ENCODE measurements at regions not wholly inside any gene's neighbourhood (a gene's known extent, or its start where the extent isn't known, plus 50 kb on each side); places are given as distances from the start of the nearest gene placed in this dataset.
"Not testable (repeated sequence)": the region's sequence is repeated elsewhere in the genome, so short reads cannot be mapped to it uniquely, and the experiment has no call there.

DNA sequence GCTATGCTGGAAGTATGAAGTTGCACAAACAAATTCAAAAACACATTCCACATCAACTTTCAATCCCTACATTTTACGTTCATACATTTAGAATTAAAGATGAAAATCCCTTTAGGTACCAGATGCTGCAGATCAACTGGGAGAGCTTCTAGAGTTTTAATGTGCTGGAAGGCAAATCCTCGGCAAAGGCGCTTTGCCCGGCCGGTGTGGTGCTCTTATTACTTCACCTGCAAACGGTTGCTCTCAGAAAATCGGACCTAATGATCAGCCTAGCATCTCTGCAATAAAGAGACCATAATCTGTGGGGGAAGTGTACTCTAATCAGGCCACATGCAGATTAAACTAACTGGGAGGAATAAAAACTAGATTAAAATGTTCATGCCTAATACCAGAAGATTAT lies 513.8 kb downstream of the ZEB2 start:
- in situ Hi-C loops (cut with MboI; ENCODE audit: low sequenced_read_pairs, unreplicated experiment) = no loop called here
- TF ChIP-seq, protein P1, sequence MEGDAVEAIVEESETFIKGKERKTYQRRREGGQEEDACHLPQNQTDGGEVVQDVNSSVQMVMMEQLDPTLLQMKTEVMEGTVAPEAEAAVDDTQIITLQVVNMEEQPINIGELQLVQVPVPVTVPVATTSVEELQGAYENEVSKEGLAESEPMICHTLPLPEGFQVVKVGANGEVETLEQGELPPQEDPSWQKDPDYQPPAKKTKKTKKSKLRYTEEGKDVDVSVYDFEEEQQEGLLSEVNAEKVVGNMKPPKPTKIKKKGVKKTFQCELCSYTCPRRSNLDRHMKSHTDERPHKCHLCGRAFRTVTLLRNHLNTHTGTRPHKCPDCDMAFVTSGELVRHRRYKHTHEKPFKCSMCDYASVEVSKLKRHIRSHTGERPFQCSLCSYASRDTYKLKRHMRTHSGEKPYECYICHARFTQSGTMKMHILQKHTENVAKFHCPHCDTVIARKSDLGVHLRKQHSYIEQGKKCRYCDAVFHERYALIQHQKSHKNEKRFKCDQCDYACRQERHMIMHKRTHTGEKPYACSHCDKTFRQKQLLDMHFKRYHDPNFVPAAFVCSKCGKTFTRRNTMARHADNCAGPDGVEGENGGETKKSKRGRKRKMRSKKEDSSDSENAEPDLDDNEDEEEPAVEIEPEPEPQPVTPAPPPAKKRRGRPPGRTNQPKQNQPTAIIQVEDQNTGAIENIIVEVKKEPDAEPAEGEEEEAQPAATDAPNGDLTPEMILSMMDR (IDR thresholded peaks at IDR 0.05; ENCODE audit: borderline replicate concordance, control extremely low read depth, extremely low read depth, insufficient read depth, missing control alignments) = no peak
- DNase-seq (ENCODE audit: low spot score) = no peak

- DNase-seq (ENCODE audit: low spot score) = no peak
- TF ChIP-seq, protein P1 (IDR thresholded peaks at IDR 0.05; ENCODE audit: borderline replicate concordance, control extremely low read depth, extremely low read depth, insufficient read depth, missing control alignments) = no peak
- in situ Hi-C loops (cut with MboI; ENCODE audit: low sequenced_read_pairs, unreplicated experiment) = no loop called here
Measured at GRCh38 chr2:144004742-144005141, 515.2 kb downstream of the ZEB2 start.

DNA sequence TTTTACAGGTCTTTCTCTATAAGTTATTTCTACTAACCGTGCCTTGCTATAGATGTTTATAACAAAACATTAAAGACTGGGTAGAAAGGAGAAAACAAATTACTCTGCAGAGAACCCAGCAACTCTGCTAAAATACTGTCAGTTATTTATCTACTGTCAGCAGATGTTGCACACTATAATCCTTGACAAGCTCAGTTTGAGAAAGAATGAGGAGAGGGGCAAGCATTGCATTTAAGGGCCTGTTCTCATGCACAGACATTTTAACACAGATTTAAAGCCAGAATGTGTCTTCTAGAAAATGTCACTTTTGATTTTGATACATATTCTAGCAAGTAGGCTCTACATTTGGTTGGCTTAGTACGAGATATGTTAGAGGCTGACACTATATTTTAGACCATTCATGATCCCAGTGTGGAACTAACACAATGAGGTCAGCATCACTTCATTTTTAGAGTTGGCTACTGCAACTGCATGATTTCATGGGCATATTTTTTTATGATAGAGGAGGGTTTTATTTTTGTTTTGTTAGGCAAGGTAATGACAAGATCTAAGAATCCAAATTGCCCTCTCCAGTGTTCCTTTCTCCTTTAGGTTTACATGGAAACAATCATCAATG lies 516.4 kb downstream of the ZEB2 start:
- TF ChIP-seq, protein P1 (IDR thresholded peaks at IDR 0.05; ENCODE audit: borderline replicate concordance, control extremely low read depth, extremely low read depth, insufficient read depth, missing control alignments) = no peak
- in situ Hi-C loops (cut with MboI; ENCODE audit: low sequenced_read_pairs, unreplicated experiment) = no loop called here
- no peak for DNase-seq (ENCODE audit: low spot score)

DNA sequence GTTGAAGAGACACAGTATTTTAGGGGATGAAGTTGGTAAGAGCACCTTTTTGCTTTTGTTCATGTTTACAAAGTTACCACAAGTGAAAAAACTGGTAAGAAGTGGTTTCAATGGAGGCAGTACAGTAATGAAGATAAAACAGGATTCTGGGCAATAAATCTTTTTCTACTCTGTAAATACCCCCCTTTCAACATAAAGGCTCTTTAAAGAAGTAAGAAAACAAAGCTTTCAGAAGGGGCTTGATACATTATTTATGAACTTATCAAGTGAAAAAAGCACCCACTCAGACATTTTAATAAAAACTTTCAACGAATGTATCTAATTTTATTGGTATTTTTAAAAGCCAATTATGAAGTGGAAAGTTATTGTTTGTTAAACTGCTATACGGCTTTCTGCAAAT lies 522.9 kb downstream of the ZEB2 start:
- in situ Hi-C loops (cut with MboI; ENCODE audit: low sequenced_read_pairs, unreplicated experiment) = no loop called here

DNA sequence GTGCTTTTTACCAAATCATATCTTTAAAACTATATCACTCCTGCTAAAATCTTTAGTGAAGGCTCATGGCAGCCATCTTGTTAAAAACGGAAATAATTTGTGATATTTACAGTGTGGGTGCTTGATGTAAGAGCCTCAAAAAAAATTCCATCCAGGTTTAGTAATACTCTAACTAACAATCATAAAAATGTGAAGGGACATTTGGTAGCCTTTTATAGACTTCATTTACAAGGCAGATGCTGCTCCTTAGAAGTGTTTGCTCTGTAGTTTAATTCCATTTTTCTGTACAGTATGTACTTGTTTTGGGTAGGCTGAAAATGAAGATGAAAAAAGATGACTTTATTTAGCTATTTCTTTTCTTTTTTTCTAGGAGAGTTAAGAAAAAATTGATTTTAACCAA lies 525.0 kb downstream of the ZEB2 start:
- in situ Hi-C loops (cut with MboI; ENCODE audit: low sequenced_read_pairs, unreplicated experiment) = no loop called here
- TF ChIP-seq, protein P1 (IDR thresholded peaks at IDR 0.05; ENCODE audit: borderline replicate concordance, control extremely low read depth, extremely low read depth, insufficient read depth, missing control alignments) = no peak
- DNase-seq (ENCODE audit: low spot score) = no peak

More for the DNA sequence above, 522.9 kb downstream of the ZEB2 start:
- TF ChIP-seq, protein P1 (IDR thresholded peaks at IDR 0.05; ENCODE audit: borderline replicate concordance, control extremely low read depth, extremely low read depth, insufficient read depth, missing control alignments) = no peak
- no peak for DNase-seq (ENCODE audit: low spot score)

GRCh38 chr2:143991596-143991995 lies 528.3 kb downstream of the ZEB2 start:
- in situ Hi-C loops (cut with MboI; ENCODE audit: low sequenced_read_pairs, unreplicated experiment); DNase-seq (ENCODE audit: low spot score): not testable (repeated sequence)

GRCh38 chr2:143988082-143988481 lies 531.8 kb downstream of the ZEB2 start:
- TF ChIP-seq, protein P1 (IDR thresholded peaks at IDR 0.05; ENCODE audit: borderline replicate concordance, control extremely low read depth, extremely low read depth, insufficient read depth, missing control alignments) = no peak
- in situ Hi-C loops (cut with MboI; ENCODE audit: low sequenced_read_pairs, unreplicated experiment) = no loop called here
- DNase-seq (ENCODE audit: low spot score) = no peak
